ENCODE measurements at regions not wholly inside any gene's neighbourhood (a gene's known extent, or its start where the extent isn't known, plus 50 kb on each side); places are given as distances from the start of the nearest gene placed in this dataset.

GRCh38 chr11:26830218-26830617, 108.4 kb upstream of the SLC5A12 start:
- no peak for FAIRE-seq
- no peaks in the 10 kb centered on the region for H3K4me1 ChIP-seq (ENCODE audit: control insufficient read depth, extremely low read depth, insufficient read depth, low read length)
- H3K79me2 ChIP-seq (ENCODE audit: control insufficient read depth, insufficient read depth, low read length): no peaks in the 10 kb centered on the region
- TF ChIP-seq EZH2 (IDR thresholded peaks at IDR 0.05; ENCODE audit: low read length) (no peak), CTCF (optimal IDR thresholded peaks at IDR 0.05 in 1 of 3, IDR thresholded peaks at IDR 0.05 in 1 of 3, conservative IDR thresholded peaks at IDR 0.05 in 1 of 3; ENCODE audit: extremely low read depth in 1 of 3, insufficient read depth in 2 of 3, low read length in 3 of 3) (no peak)
- H3K4me2 ChIP-seq (ENCODE audit: control insufficient read depth, extremely low read depth, insufficient read depth, low read depth, low read length): no peak overlapping the region
- H3K27me3 ChIP-seq (ENCODE audit: control insufficient read depth, extremely low read depth, insufficient read depth, low read length): no peaks in the 10 kb centered on the region
- no peak overlapping the region for H3K4me3 ChIP-seq (ENCODE audit: control insufficient read depth in 2 of 3, extremely low read depth in 1 of 3, insufficient read depth in 2 of 3, low read depth in 1 of 3, low read length in 3 of 3)
- H3K27ac ChIP-seq (ENCODE audit: control insufficient read depth, insufficient read depth, low read length): no peak overlapping the region
- no peaks in the 10 kb centered on the region for H3K9me3 ChIP-seq (ENCODE audit: control insufficient read depth, low read depth, low read length)
- H3K36me3 ChIP-seq (ENCODE audit: control insufficient read depth in 2 of 2, extremely low read depth in 1 of 2, insufficient read depth in 2 of 2, low read length in 2 of 2): no peaks in the 10 kb centered on the region
- DNase-seq (ENCODE audit: low read depth, low spot score): no peak
- no peaks in the 10 kb centered on the region for H4K20me1 ChIP-seq (ENCODE audit: control insufficient read depth, extremely low read depth, insufficient read depth, low read length)
- H3K9me1 ChIP-seq (ENCODE audit: control insufficient read depth, extremely low read depth, insufficient read depth, low read length): no peaks in the 10 kb centered on the region
- H3K9ac ChIP-seq (ENCODE audit: control insufficient read depth, extremely low read depth, insufficient read depth, low read length): no peak overlapping the region
- dilution Hi-C loops (cut with MboI; ENCODE audit: extremely low pct_ligation_motif_present, low sequenced_read_pairs): no loop called here
- H2AFZ ChIP-seq (ENCODE audit: control insufficient read depth, low read length): no peak overlapping the region

GRCh38 chr11:26830757-26831156, 108.9 kb upstream of the SLC5A12 start:
- no peaks in the 10 kb centered on the region for H3K9me1 ChIP-seq (ENCODE audit: control insufficient read depth, extremely low read depth, insufficient read depth, low read length)
- no peak overlapping the region for H3K27ac ChIP-seq (ENCODE audit: control insufficient read depth, insufficient read depth, low read length)
- no peak overlapping the region for H3K4me2 ChIP-seq (ENCODE audit: control insufficient read depth, extremely low read depth, insufficient read depth, low read depth, low read length)
- no peaks in the 10 kb centered on the region for H3K36me3 ChIP-seq (ENCODE audit: control insufficient read depth in 2 of 2, extremely low read depth in 1 of 2, insufficient read depth in 2 of 2, low read length in 2 of 2)
- no peaks in the 10 kb centered on the region for H3K9me3 ChIP-seq (ENCODE audit: control insufficient read depth, low read depth, low read length)
- H3K4me1 ChIP-seq (ENCODE audit: control insufficient read depth, extremely low read depth, insufficient read depth, low read length): no peaks in the 10 kb centered on the region
- no peak for TF ChIP-seq EZH2 (IDR thresholded peaks at IDR 0.05; ENCODE audit: low read length)
- no peak for TF ChIP-seq CTCF (optimal IDR thresholded peaks at IDR 0.05 in 1 of 3, IDR thresholded peaks at IDR 0.05 in 1 of 3, conservative IDR thresholded peaks at IDR 0.05 in 1 of 3; ENCODE audit: extremely low read depth in 1 of 3, insufficient read depth in 2 of 3, low read length in 3 of 3)
- no peak overlapping the region for H3K4me3 ChIP-seq (ENCODE audit: control insufficient read depth in 2 of 3, extremely low read depth in 1 of 3, insufficient read depth in 2 of 3, low read depth in 1 of 3, low read length in 3 of 3)
- no peaks in the 10 kb centered on the region for H3K27me3 ChIP-seq (ENCODE audit: control insufficient read depth, extremely low read depth, insufficient read depth, low read length)
- no peak overlapping the region for H2AFZ ChIP-seq (ENCODE audit: control insufficient read depth, low read length)
- dilution Hi-C loops (cut with MboI; ENCODE audit: extremely low pct_ligation_motif_present, low sequenced_read_pairs): no loop called here
- no peak overlapping the region for H3K9ac ChIP-seq (ENCODE audit: control insufficient read depth, extremely low read depth, insufficient read depth, low read length)
- FAIRE-seq: no peak
- no peaks in the 10 kb centered on the region for H3K79me2 ChIP-seq (ENCODE audit: control insufficient read depth, insufficient read depth, low read length)
- H4K20me1 ChIP-seq (ENCODE audit: control insufficient read depth, extremely low read depth, insufficient read depth, low read length): no peaks in the 10 kb centered on the region
- no peak for DNase-seq (ENCODE audit: low read depth, low spot score)
